ENCODE measurements at regions not wholly inside any gene's neighbourhood (a gene's known extent, or its start where the extent isn't known, plus 50 kb on each side); places are given as distances from the start of the nearest gene placed in this dataset.
A peak's percentile ranks its signal among the peaks of the same experiment; 100 is the strongest.
"Not testable (repeated sequence)": the region's sequence is repeated elsewhere in the genome, so short reads cannot be mapped to it uniquely, and the experiment has no call there.

- 86 to 92% methylated on average over 3 of the region's 3 CpGs for WGBS, 2 donors
- intact Hi-C loops (cut with DNase I; ENCODE audit: low total_unique reads) = no loop called here
These were observed 102.1 kb upstream of the GPR6 start for GRCh38 chr6:109875973-109876372.

GRCh38 chr6:109877028-109878004, 100.8 kb upstream of the GPR6 start:
- TF ChIP-seq CTCF (IDR thresholded peaks at IDR 0.05) (no peak), POLR2A (IDR thresholded peaks at IDR 0.05) (no peak)
- peak in 1 of 2 donors; percentile 76 for DNase-seq (ENCODE audit: low spot score in 2 of 2)
- intact Hi-C loops (cut with DNase I; ENCODE audit: low total_unique reads) = no loop called here
- no peak overlapping the region for H3K4me3 ChIP-seq (ENCODE audit: low read depth, poor library complexity, severe bottlenecking)
- 65 to 66% methylated on average over 10 of the region's 10 CpGs for WGBS, 2 donors

More at GRCh38 chr6:109875973-109876372, 102.1 kb upstream of the GPR6 start:
- H3K4me3 ChIP-seq (ENCODE audit: low read depth, poor library complexity, severe bottlenecking) = no peak overlapping the region
- no peak for TF ChIP-seq CTCF (IDR thresholded peaks at IDR 0.05)
- peak in 1 of 2 donors; percentile 78 for DNase-seq (ENCODE audit: low spot score in 2 of 2)

- H3K4me3 ChIP-seq (ENCODE audit: low read depth, poor library complexity, severe bottlenecking); intact Hi-C loops (cut with DNase I; ENCODE audit: low total_unique reads); DNase-seq (ENCODE audit: low spot score in 2 of 2): not testable (repeated sequence)
- 41 to 47% methylated on average over 9 of the region's 9 CpGs for WGBS, 2 donors
These were observed 100.0 kb upstream of the GPR6 start for GRCh38 chr6:109878005-109878690.

DNA sequence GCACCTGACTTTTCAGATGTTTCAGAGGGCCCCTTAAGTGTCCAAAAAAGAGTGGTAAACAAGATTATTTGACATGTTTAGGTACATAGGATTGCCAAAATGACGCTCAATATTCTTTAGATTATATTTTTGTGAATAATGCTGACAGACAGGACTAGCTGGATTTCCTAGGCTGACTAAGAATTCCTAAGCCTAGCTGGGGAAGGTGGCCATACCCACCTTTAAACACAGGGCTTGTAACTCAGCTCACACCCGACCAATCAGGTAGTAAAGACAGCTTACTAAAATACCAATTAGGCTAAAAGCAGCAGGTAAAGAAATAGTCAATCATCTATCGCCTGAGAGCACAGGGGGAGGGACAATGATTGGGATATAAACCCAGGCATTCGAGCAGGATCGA, 99.0 kb upstream of the GPR6 start:
- intact Hi-C loops (cut with DNase I; ENCODE audit: low total_unique reads); H3K4me3 ChIP-seq (ENCODE audit: low read depth, poor library complexity, severe bottlenecking); DNase-seq (ENCODE audit: low spot score in 2 of 2): not testable (repeated sequence)
- WGBS, 2 donors = 49 to 50% methylated on average over 5 of the region's 5 CpGs

GRCh38 chr6:109879521-109879920, 98.6 kb upstream of the GPR6 start:
- no peak overlapping the region for H3K4me3 ChIP-seq (ENCODE audit: low read depth, poor library complexity, severe bottlenecking)
- intact Hi-C loops (cut with DNase I; ENCODE audit: low total_unique reads) = no loop called here
- 56 to 73% methylated on average over 15 of the region's 15 CpGs for WGBS, 2 donors
- peak in 1 of 2 donors; percentile 86 for DNase-seq (ENCODE audit: low spot score in 2 of 2)
- no peak for TF ChIP-seq CTCF (IDR thresholded peaks at IDR 0.05)
- no peak for TF ChIP-seq POLR2A (IDR thresholded peaks at IDR 0.05)

- H3K4me3 ChIP-seq (ENCODE audit: low read depth, poor library complexity, severe bottlenecking); intact Hi-C loops (cut with DNase I; ENCODE audit: low total_unique reads): not testable (repeated sequence)
- peak in 1 of 2 donors; percentile 68 for DNase-seq (ENCODE audit: low spot score in 2 of 2)
- 93 to 95% methylated on average over 8 to 10 of the region's 19 CpGs for WGBS, 2 donors
These were observed 97.0 kb upstream of the GPR6 start for GRCh38 chr6:109881069-109881468.

GRCh38 chr6:109881953-109882490, 96.1 kb upstream of the GPR6 start:
- 91 to 94% methylated on average over 1 of the region's 1 CpG for WGBS, 2 donors
- H3K4me3 ChIP-seq (ENCODE audit: low read depth, poor library complexity, severe bottlenecking); DNase-seq (ENCODE audit: low spot score in 2 of 2); intact Hi-C loops (cut with DNase I; ENCODE audit: low total_unique reads): not testable (repeated sequence)
